H1 (cell line): ENCODE measurements at regions not wholly inside any gene's neighbourhood (a gene's known extent, or its start where the extent isn't known, plus 50 kb on each side); places are given as distances from the start of the nearest gene placed in this dataset.

Source experiments
- CHD1 ChIP-seq: IDR thresholded peaks from 2 replicates; pipeline ENCODE4 v1.6.1; 2012; ENCODE audit warnings: low read depth, low read length, improper control_type of control experiment
- CTCF ChIP-seq, 3 experiments: IDR thresholded peaks; 1 replicate in 2 of 3; 2 replicates in 1 of 3; pipeline versions ENCODE4 v1.5.1 to v1.6.1; 2011; ENCODE audit warnings: low read length in 3 of 3, mild to moderate bottlenecking in 3 of 3, inconsistent platforms in 2 of 3, low read depth in 1 of 3, moderate library complexity in 1 of 3; ENCODE audit not compliant: insufficient read depth in 1 of 3; ENCODE audit errors: control extremely low read depth in 1 of 3
- EP300 ChIP-seq, 2 experiments: IDR thresholded peaks; 1 replicate in 1 of 2; 2 replicates in 1 of 2; pipeline ENCODE4 v1.6.1; 2011 to 2012; ENCODE audit warnings: low read depth in 2 of 2, low read length in 2 of 2, mild to moderate bottlenecking in 2 of 2, borderline replicate concordance in 1 of 2, inconsistent platforms in 1 of 2, moderate library complexity in 1 of 2
- JUN ChIP-seq: IDR thresholded peaks from 2 replicates; pipeline ENCODE4 v1.6.1; 2011; ENCODE audit warnings: low read depth, mild to moderate bottlenecking, improper control_type of control experiment, low read length
- JUND ChIP-seq: IDR thresholded peaks from 2 replicates; pipeline ENCODE4 v1.6.1; 2011; ENCODE audit warnings: mild to moderate bottlenecking, improper control_type of control experiment, low read length
- KDM1A ChIP-seq: fragments of 200-600, 300-600 bp; sonication (generic); IDR thresholded peaks from 2 replicates; pipeline ENCODE4 v1.7.1; 2016; ENCODE audit warnings: mild to moderate bottlenecking, low read length, borderline replicate concordance
- NRF1 ChIP-seq: IDR thresholded peaks from 2 replicates; pipeline ENCODE4 v1.6.1; 2011; ENCODE audit warnings: mild to moderate bottlenecking, low read depth, low read length, improper control_type of control experiment
- RXRA ChIP-seq: IDR thresholded peaks from 2 replicates; pipeline ENCODE4 v1.6.1; 2011; ENCODE audit warnings: low read depth, mild to moderate bottlenecking, low read length, moderate library complexity; ENCODE audit not compliant: insufficient read depth
- TCF12 ChIP-seq: IDR thresholded peaks from 2 replicates; pipeline ENCODE4 v1.6.1; 2011; ENCODE audit warnings: low read depth, mild to moderate bottlenecking, low read length
- USF2 ChIP-seq: IDR thresholded peaks from 2 replicates; pipeline ENCODE4 v1.6.1; 2011; ENCODE audit warnings: low read length, improper control_type of control experiment
- ZNF274 ChIP-seq: IDR thresholded peaks from 2 replicates; pipeline ENCODE4 v1.7.0; 2012; ENCODE audit warnings: low read length, borderline replicate concordance; ENCODE audit errors: extremely low read depth

- TF ChIP-seq NRF1 (no peak), USF2 (no peak), JUN (no peak), JUND (no peak), ZNF274 (no peak), CTCF (IDR thresholded peaks at IDR 0.05; ENCODE audit: control extremely low read depth in 1 of 3, insufficient read depth in 1 of 3, low read depth in 1 of 3, low read length in 3 of 3) (no peak), KDM1A (no peak), EP300 (IDR thresholded peaks at IDR 0.05; ENCODE audit: borderline replicate concordance in 1 of 2, low read depth in 2 of 2, low read length in 2 of 2) (no peak), CHD1 (no peak), TCF12 (no peak), RXRA (no peak)
Measured at GRCh38 chr5:128630121-128630520, 92.1 kb upstream of the FBN2 start.
